ENCODE measurements at regions not wholly inside any gene's neighbourhood (a gene's known extent, or its start where the extent isn't known, plus 50 kb on each side); places are given as distances from the start of the nearest gene placed in this dataset.
A peak's percentile ranks its signal among the peaks of the same experiment; 100 is the strongest.
"Not testable (repeated sequence)": the region's sequence is repeated elsewhere in the genome, so short reads cannot be mapped to it uniquely, and the experiment has no call there.

GRCh38 chr15:31503758-31504461 is 177.3 kb downstream of the KLF13 start:
- DNase-seq (ENCODE audit: low read depth in 2 of 3, low spot score in 2 of 3): no peak

GRCh38 chr15:31504462-31504839 is 177.8 kb downstream of the KLF13 start:
- DNase-seq (ENCODE audit: low read depth in 2 of 3, low spot score in 2 of 3): no peak

GRCh38 chr15:31507573-31507972 is 180.9 kb downstream of the KLF13 start:
- DNase-seq (ENCODE audit: low read depth in 2 of 3, low spot score in 2 of 3): not testable (repeated sequence)

DNA sequence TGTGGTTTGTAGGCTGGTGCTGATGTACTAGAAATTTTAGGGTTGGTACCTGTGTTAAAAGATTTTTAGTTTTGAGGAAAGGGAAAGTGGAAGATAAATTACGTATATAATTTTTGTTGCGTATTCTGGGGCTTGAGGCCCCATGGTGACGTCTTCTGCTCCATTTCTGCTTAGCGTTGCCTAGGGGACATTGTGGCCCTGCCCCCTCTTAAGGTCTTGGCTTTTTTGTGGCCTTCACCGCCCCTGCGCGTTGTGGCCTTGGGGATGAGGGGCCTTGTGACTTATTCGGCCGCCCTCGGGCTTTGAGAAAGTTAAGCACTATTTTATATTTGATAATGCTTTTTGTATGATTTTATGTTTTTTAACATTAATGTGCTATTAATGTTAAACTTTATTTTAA is 182.0 kb downstream of the KLF13 start:
- DNase-seq (ENCODE audit: low read depth in 2 of 3, low spot score in 2 of 3): no peak

DNA sequence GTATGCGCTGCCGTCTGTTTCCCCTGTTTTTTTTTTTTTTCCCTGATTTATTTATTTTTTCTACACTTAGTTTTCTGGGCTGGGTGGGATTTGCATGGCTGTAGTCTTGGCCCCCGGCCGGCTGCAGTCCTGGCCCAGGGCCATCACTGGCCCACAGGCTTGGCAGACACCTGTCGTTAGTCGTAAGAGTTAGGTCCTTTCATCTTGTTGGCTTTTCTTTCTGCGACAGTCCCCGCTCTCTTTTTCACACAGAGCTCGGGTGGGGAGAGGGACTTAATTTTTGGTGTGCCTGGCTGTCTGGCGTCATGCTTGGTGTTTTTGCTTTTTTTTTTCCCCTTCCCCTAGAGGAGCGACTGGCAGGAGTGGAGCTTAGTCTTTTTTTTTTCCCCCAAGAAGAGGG is 183.4 kb downstream of the KLF13 start:
- DNase-seq (ENCODE audit: low read depth in 2 of 3, low spot score in 2 of 3): no peak

DNA sequence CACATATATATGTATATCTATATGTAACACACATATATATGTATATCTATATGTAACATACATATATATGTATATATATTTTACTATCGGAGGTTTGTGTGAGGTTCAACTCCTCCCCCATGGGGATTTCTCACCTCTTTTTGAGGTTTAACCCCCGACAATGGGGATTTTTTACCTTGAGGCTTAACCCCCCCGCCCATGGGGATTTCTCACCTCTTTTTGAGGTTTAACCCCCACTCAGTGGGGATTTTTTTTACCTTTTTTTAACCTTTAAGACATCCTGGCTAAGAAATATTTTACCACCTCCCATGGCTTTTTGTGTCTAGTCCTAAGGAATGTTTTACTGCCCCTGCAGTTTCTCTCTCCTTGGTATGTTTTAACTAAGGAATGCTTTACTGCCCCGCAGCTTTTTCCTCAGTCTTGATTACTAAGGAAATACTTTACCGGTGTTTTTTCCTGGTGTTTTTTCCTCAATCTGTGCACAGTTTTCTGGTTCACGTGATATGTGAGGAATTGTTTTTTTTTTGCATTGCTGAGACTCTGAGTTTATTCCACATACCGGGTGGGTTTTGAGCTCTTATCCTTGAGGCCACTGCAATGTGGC is 185.2 kb downstream of the KLF13 start:
- no peak for DNase-seq (ENCODE audit: low read depth in 2 of 3, low spot score in 2 of 3)

- DNase-seq (ENCODE audit: low read depth in 2 of 3, low spot score in 2 of 3): no peak
Observed at GRCh38 chr15:31513178-31513577, 186.5 kb downstream of the KLF13 start.

DNA sequence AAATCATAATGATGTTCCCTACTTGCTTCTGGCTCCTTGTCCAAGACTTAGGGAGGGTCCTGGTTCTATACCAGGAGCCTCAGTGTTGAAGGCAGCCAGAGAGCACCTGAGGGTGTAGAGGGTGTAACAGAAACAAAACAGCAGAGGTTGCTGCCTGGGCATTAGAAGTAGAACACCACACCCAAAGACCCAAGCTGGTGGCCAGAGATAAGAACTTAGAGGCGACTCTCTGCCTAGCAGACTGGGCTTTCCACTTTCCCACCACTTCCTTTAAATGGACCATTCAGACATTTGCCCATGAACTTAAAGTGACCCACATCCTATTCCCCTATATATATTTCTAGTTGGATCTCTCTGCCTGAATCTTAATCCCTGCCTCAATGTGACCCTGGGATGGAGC is 189.8 kb downstream of the KLF13 start:
- peak in 2 of 3 donors; percentile 8 to 23 for DNase-seq (ENCODE audit: low read depth in 2 of 3, low spot score in 2 of 3)

- no peak for DNase-seq (ENCODE audit: low read depth in 2 of 3, low spot score in 2 of 3)
Observed at GRCh38 chr15:31516874-31517273, 190.2 kb downstream of the KLF13 start.

DNA sequence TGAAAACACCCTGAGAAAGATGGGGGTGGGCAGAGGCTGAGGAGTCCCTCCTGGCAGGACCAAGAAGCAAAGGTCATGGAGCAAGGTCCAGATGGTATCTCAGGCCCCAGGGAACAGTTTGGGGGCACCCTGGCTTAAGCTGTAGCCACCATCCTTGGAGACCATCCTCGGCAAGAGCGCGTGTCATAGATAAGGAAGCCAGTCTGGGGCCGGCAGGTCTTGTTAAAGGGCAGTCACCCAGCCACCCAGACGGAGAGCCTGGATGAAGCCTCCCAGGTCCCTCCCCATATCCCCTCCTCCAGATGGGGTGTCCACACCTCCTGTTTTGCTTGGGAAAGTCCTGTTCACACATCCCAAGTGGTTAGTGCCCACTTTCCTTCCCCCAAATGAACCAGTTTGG is 191.1 kb downstream of the KLF13 start:
- DNase-seq (ENCODE audit: low read depth in 2 of 3, low spot score in 2 of 3): no peak

DNA sequence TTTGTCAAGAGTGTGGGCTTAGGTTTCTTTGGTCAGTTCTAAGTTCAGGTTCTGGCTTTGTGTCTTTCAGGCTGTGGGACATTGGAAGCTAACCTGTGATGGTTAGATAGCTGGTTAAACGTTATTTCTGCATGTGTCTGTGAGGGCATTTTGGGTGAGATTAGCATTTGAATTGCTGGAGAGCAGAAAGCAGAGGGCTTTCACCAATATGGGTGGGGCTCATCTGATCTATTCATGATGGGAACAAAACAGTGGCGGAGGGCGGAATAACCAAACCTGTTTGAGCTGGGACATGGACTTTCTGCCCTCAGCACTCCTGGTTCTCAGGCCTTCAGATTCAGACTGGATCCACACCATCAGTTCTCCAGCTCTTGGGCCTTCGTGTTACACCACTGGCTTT is 195.4 kb downstream of the KLF13 start:
- no peak for DNase-seq (ENCODE audit: low read depth in 2 of 3, low spot score in 2 of 3)

- DNase-seq (ENCODE audit: low read depth in 2 of 3, low spot score in 2 of 3): no peak
Observed at GRCh38 chr15:31523027-31523654, 196.5 kb downstream of the KLF13 start.

DNA sequence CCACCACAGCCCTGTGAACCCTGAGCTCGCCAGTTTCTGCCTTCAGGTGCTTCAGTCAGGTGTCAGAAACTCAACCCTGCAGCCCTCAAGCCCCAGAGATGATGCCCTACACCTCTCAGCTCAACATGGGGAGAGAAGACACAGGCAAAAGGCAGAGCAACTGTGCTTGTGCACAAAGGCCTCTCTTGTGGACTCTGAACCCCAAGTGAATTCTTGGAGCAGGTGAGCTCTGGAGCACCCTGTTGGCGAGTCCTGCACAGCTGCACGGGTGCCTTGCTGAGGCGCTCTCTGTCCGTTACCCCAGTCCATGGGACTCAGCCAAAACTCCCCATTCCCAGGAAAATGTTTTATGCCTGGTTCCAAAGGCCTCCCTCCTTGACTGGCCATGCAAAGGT is 197.0 kb downstream of the KLF13 start:
- no peak for DNase-seq (ENCODE audit: low read depth in 2 of 3, low spot score in 2 of 3)

GRCh38 chr15:31525185-31525695 is 198.6 kb downstream of the KLF13 start:
- DNase-seq (ENCODE audit: low read depth in 2 of 3, low spot score in 2 of 3): no peak

GRCh38 chr15:31525988-31526665 is 199.5 kb downstream of the KLF13 start:
- no peak for DNase-seq (ENCODE audit: low read depth in 2 of 3, low spot score in 2 of 3)

DNA sequence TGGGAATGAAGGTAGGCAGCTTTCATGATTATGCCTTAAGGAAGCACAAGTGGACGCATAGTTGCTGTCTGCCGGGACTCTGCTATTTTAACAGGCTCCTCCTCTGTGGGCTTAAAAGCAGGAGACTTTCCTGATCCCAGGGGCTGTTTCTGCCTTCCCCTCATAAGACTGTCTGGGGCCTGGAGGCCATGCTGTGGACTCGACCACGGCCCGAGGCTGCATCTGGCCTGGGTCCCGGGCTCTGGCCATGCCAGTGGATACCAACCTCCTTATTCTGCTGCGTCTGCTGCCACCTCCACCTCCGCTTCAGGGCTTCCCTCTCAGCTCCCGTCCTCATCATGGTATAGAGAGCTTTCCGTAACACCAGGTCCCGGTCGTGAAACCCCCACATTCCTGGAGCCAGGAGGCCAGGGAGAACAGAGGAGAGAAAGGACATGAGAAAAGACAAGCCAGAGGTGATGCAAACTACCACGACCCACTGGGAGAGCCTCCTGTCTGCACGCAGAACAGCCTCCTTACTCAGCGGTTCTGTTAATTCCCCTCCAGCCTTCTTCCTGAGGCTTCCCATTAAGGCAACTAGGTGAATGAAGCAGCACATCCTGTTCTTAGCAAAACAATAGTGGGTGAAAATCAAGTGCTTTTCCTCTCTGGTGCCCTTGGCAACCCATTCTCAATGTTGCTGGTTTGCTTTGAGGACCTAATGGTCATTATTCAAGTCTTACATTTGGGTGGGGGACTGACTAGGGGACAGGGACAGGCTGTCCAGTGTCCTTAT is 200.5 kb downstream of the KLF13 start:
- no peak for DNase-seq (ENCODE audit: low read depth in 2 of 3, low spot score in 2 of 3)

- DNase-seq (ENCODE audit: low read depth in 2 of 3, low spot score in 2 of 3): no peak
Observed at GRCh38 chr15:31528846-31529245, 202.2 kb downstream of the KLF13 start.

GRCh38 chr15:31537770-31538592 is 211.3 kb downstream of the KLF13 start:
- DNase-seq (ENCODE audit: low read depth in 2 of 3, low spot score in 2 of 3): no peak

DNA sequence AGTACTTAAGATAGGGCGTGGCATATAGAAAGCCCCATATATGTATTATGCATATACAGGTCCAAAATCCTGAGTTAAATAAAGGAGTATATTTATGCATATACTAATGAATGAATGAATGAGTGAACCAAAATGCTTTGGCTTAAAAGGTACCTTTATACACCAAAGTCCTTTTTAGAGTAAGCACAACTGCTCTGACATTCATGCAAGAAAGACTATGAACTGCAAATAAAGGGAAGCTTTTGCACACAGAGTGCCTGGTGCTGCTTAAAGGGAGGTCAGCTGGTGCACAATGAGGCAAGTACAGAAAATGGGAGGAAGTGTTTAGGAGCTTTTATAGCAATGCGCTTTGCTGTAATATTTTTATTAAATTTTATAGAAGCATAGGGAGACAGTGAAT is 214.0 kb downstream of the KLF13 start:
- DNase-seq (ENCODE audit: low read depth in 2 of 3, low spot score in 2 of 3): no peak

GRCh38 chr15:31544361-31544760 is 217.7 kb downstream of the KLF13 start:
- no peak for DNase-seq (ENCODE audit: low read depth in 2 of 3, low spot score in 2 of 3)
